ENCODE measurements at regions not wholly inside any gene's neighbourhood (a gene's known extent, or its start where the extent isn't known, plus 50 kb on each side); places are given as distances from the start of the nearest gene placed in this dataset.

- TF ChIP-seq ZBTB49 (tag by site-specific recombination; IDR thresholded peaks at IDR 0.05; ENCODE audit: low read depth) (no peak), PBX3 (CRISPR knock-in tag; IDR thresholded peaks at IDR 0.05) (no peak), KLF10 (tag by site-specific recombination; IDR thresholded peaks at IDR 0.05) (no peak), PRDM2 (tag by site-specific recombination; IDR thresholded peaks at IDR 0.05; ENCODE audit: borderline replicate concordance) (no peak), TSHZ1 (tag by site-specific recombination; IDR thresholded peaks at IDR 0.05; ENCODE audit: borderline replicate concordance) (no peak), SP3 (tag by site-specific recombination; IDR thresholded peaks at IDR 0.05) (no peak), ZNF423 (tag by site-specific recombination; IDR thresholded peaks at IDR 0.05) (no peak), HOXA7 (CRISPR knock-in tag; IDR thresholded peaks at IDR 0.05; ENCODE audit: borderline replicate concordance) (no peak), ZNF341 (tag by site-specific recombination; IDR thresholded peaks at IDR 0.05; ENCODE audit: low read depth) (no peak), ZNF677 (tag by site-specific recombination; IDR thresholded peaks at IDR 0.05) (no peak)
Measured at GRCh38 chr4:4724321-4724720, 135.1 kb upstream of the MSX1 start (continued).

GRCh38 chr4:4721636-4722035, 137.8 kb upstream of the MSX1 start:
- H3K4me1 ChIP-seq (ENCODE audit: control insufficient read depth, insufficient read depth, low read length): no peaks in the 10 kb centered on the region
- H3K36me3 ChIP-seq (ENCODE audit: control insufficient read depth in 2 of 2, insufficient read depth in 1 of 2, low read length in 2 of 2): no peaks in the 10 kb centered on the region
- POLR2A ChIA-PET: no interaction called here
- no peaks in the 10 kb centered on the region for H3K9me3 ChIP-seq (ENCODE audit: control insufficient read depth, insufficient read depth, low read depth, low read length)
- no peak overlapping the region for H3K4me3 ChIP-seq (ENCODE audit: low read depth, low read length)
- CTCF ChIA-PET: interaction anchor here (0.7 kb wide), 1 partner anchor 168 kb away, joined by 3 read pairs; no protein-coding TSS in a partner anchor
- no peak overlapping the region for H3K27ac ChIP-seq (ENCODE audit: extremely low read depth, low read depth, low read length)
- no peak for TF ChIP-seq ZNF692 (tag by site-specific recombination; IDR thresholded peaks at IDR 0.05)
- no peak for TF ChIP-seq ZNF404 (tag by site-specific recombination; IDR thresholded peaks at IDR 0.05)
- no peak for TF ChIP-seq ZNF350 (tag by site-specific recombination; IDR thresholded peaks at IDR 0.05)
- no peak for TF ChIP-seq SP7 (tag by site-specific recombination; IDR thresholded peaks at IDR 0.05)
- TF ChIP-seq ZNF223 (tag by site-specific recombination; IDR thresholded peaks at IDR 0.05): no peak
- TF ChIP-seq ZNF280C (tag by site-specific recombination; IDR thresholded peaks at IDR 0.05): no peak
- no peak for TF ChIP-seq ZBTB6 (tag by site-specific recombination; IDR thresholded peaks at IDR 0.05)

Data from HEK293 (cell line).